ENCODE measurements at regions not wholly inside any gene's neighbourhood (a gene's known extent, or its start where the extent isn't known, plus 50 kb on each side); places are given as distances from the start of the nearest gene placed in this dataset.
"Not testable (repeated sequence)": the region's sequence is repeated elsewhere in the genome, so short reads cannot be mapped to it uniquely, and the experiment has no call there.

DNA sequence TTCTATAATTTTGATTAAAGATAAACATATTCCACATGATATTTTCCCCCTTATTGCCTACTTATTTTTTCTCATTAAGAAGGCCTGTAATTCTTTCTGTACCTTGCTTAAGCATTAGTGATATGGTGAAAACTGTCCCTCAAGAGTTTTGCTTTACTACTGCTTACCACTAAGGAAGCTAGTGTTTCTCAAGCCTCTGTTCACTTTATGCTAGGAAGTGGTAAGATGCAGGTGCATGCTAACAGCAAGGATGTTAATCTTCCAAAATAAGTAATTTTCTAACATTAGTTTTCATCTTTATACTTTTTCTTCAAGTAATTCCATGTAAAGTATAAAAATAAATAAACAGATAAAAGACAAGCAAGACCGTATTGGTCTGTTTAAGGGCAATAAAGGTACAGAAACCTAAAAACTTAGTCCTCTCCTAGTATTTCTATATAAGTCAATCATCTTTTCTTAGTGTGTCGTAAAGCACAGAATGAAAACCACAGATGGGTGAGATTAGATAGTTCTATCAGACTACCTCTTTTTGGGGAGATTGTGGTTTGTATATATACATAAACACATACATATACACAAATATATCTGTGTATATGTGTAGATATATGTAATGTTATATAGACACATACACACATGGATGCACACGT is 731.0 kb upstream of the CNTN5 start:
- H3K36me3 ChIP-seq (ENCODE audit: control insufficient read depth in 4 of 4, insufficient read depth in 4 of 4, low read length in 3 of 4), result no peaks in the 10 kb centered on the region
- DNase-seq, result peak in 2 of 3 donors; percentile 22 to 44
- no peaks in the 10 kb centered on the region for H3K27me3 ChIP-seq (replicated peaks in 2 of 5; ENCODE audit: control insufficient read depth in 4 of 5, insufficient read depth in 5 of 5, low read length in 4 of 5)
- no peak overlapping the region for H3K4me3 ChIP-seq (ENCODE audit: control insufficient read depth in 1 of 7, extremely low read depth in 1 of 7, insufficient read depth in 4 of 7, low read depth in 2 of 7, low read length in 6 of 7)
- ChIA-PET POLR2A (no interaction called here), CTCF (no interaction called here)
- H3K9me3 ChIP-seq (ENCODE audit: control extremely low read depth in 1 of 5, control insufficient read depth in 4 of 5, insufficient read depth in 2 of 5, low read depth in 1 of 5, low read length in 4 of 5), result no peaks in the 10 kb centered on the region
- H3K27ac ChIP-seq (ENCODE audit: insufficient read depth in 1 of 2, low read depth in 1 of 2, low read length in 2 of 2, poor library complexity in 1 of 2, severe bottlenecking in 2 of 2), result no peak overlapping the region
- peaks cover 0 to 9% (median 1%) of the 10 kb centered on the region in 4 experiments for H3K4me1 ChIP-seq (ENCODE audit: control extremely low read depth in 1 of 4, control insufficient read depth in 4 of 4, insufficient read depth in 4 of 4, low read length in 3 of 4)
- no CpG with 5 or more reads among the region's 3 CpGs for WGBS (ENCODE audit: insufficient coverage)

DNA sequence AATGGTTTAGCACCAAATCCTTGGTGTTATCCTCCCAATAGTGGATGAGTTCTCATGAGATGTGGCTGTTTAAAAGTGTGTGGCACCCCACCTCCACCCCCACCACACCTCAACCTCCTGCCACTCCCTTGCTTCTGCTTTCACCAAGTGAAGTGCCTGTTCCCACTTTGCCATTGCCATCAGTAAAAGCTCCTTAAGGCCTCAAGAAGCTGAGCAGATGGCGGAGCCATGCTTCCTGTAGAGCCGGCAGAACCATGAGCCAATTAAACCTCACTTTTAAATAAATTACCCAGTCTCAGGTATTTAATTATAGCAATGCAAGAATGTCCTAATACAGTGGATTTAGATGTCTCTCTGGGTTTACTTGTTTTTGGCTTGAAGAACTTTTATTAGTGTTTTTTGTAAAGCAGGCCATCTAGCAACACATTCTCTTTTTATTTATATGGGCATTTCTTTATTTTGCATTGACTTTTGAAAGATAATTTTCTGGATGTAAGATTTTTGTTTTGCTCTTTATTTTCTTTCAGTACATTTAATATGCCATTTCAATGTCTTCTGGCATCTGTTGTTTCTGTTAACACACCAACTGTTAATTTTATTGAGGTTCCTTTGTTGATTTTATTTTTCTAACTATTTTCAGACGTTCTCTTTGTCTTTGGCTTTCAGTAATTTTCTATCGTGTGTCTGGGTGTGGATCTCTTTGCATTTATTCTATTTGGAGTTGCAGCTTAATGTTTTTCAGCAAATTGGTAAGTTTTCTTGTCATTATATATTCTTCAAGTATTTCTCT is 724.5 kb upstream of the CNTN5 start:
- peak overlapping the region in 1 of 2 experiments; percentile 54 for H3K27ac ChIP-seq (ENCODE audit: insufficient read depth in 1 of 2, low read depth in 1 of 2, low read length in 2 of 2, poor library complexity in 1 of 2, severe bottlenecking in 2 of 2)
- no peaks in the 10 kb centered on the region for H3K9me3 ChIP-seq (ENCODE audit: control extremely low read depth in 1 of 5, control insufficient read depth in 4 of 5, insufficient read depth in 2 of 5, low read depth in 1 of 5, low read length in 4 of 5)
- WGBS (ENCODE audit: insufficient coverage), result no CpG with 5 or more reads among the region's 4 CpGs
- ChIA-PET CTCF (no interaction called here), POLR2A (no interaction called here)
- peak overlapping the region in 2 of 7 experiments; percentile 5 to 12 for H3K4me3 ChIP-seq (ENCODE audit: control insufficient read depth in 1 of 7, extremely low read depth in 1 of 7, insufficient read depth in 4 of 7, low read depth in 2 of 7, low read length in 6 of 7)
- no peaks in the 10 kb centered on the region for H3K27me3 ChIP-seq (replicated peaks in 2 of 5; ENCODE audit: control insufficient read depth in 4 of 5, insufficient read depth in 5 of 5, low read length in 4 of 5)
- peaks cover 4 to 26% (median 11%) of the 10 kb centered on the region in 4 experiments for H3K4me1 ChIP-seq (ENCODE audit: control extremely low read depth in 1 of 4, control insufficient read depth in 4 of 4, insufficient read depth in 4 of 4, low read length in 3 of 4)
- no peaks in the 10 kb centered on the region for H3K36me3 ChIP-seq (ENCODE audit: control insufficient read depth in 4 of 4, insufficient read depth in 4 of 4, low read length in 3 of 4)
- DNase-seq, result peak in 2 of 3 donors; percentile 6 to 9

DNA sequence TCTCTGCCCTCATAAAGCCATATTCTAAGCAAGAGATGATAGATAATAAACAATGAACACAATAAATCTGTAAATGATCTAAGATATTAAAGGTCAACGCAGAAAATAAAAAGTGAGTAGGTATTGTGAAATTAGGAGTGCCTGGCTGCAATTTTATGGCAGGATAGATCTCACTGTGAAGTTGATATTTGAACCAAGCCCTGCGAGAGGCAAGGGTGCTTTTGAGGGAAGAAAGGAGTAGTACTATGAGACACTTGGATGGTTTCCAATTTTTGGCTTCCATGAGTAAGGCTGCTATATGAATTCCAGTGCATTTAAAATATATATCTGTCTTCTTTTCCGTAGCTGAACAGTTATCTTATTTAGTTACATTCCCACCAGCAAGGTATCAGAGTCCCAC is 720.0 kb upstream of the CNTN5 start:
- ChIA-PET POLR2A (no interaction called here), CTCF (no interaction called here)
- Histone ChIP-seq H3K36me3 (ENCODE audit: control insufficient read depth in 4 of 4, insufficient read depth in 4 of 4, low read length in 3 of 4) (no peaks in the 10 kb centered on the region), H3K9me3 (ENCODE audit: control extremely low read depth in 1 of 5, control insufficient read depth in 4 of 5, insufficient read depth in 2 of 5, low read depth in 1 of 5, low read length in 4 of 5) (no peaks in the 10 kb centered on the region), H3K27ac (ENCODE audit: insufficient read depth in 1 of 2, low read depth in 1 of 2, low read length in 2 of 2, poor library complexity in 1 of 2, severe bottlenecking in 2 of 2) (no peak overlapping the region), H3K4me1 (ENCODE audit: control extremely low read depth in 1 of 4, control insufficient read depth in 4 of 4, insufficient read depth in 4 of 4, low read length in 3 of 4) (peaks cover 4 to 24% (median 11%) of the 10 kb centered on the region in 4 experiments), H3K27me3 (replicated peaks in 2 of 5; ENCODE audit: control insufficient read depth in 4 of 5, insufficient read depth in 5 of 5, low read length in 4 of 5) (no peaks in the 10 kb centered on the region), H3K4me3 (ENCODE audit: control insufficient read depth in 1 of 7, extremely low read depth in 1 of 7, insufficient read depth in 4 of 7, low read depth in 2 of 7, low read length in 6 of 7) (no peak overlapping the region)
- 100% methylated on average over 1 of the region's 3 CpGs for WGBS (ENCODE audit: insufficient coverage)
- no peak for DNase-seq

DNA sequence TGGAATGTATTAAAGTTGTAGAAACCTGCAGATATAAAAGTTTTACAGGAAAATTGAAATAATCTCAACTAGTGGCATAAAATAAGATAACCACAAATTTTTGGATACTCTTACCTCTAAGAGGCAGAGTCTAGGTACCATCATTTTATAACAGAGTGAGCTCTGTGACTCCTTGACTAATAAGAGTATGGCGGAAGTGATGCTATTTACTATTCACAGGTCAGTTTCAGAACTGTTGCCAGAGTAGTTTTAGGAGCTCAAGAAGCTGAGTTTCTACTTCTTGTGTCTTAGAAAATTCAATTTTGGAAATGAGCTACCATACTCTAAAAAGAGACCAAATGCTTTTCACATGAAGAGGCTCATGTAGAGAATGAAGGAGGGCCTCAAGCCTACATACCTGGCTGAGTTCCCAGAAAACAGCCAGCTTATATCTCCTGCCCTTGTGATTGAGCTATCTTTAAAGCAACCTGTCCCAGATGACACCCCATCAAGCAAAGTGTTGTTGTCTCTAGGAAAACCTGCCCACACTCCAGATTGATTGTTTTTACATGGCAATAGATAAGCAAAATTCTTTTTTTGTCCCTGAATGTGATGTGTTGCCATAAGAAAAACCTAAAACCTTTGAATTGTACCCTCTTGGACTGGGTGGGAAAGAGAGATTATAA is 712.8 kb upstream of the CNTN5 start:
- ChIA-PET POLR2A (no interaction called here), CTCF (interaction anchor here (0.8 kb wide), 1 partner anchor 10 kb away, joined by 3 read pairs; no protein-coding TSS in a partner anchor)
- Histone ChIP-seq H3K4me3 (ENCODE audit: control insufficient read depth in 1 of 7, extremely low read depth in 1 of 7, insufficient read depth in 4 of 7, low read depth in 2 of 7, low read length in 6 of 7) (no peak overlapping the region), H3K36me3 (ENCODE audit: control insufficient read depth in 4 of 4, insufficient read depth in 4 of 4, low read length in 3 of 4) (no peaks in the 10 kb centered on the region), H3K27me3 (replicated peaks in 2 of 5; ENCODE audit: control insufficient read depth in 4 of 5, insufficient read depth in 5 of 5, low read length in 4 of 5) (no peaks in the 10 kb centered on the region), H3K4me1 (ENCODE audit: control extremely low read depth in 1 of 4, control insufficient read depth in 4 of 4, insufficient read depth in 4 of 4, low read length in 3 of 4) (no peaks in the 10 kb centered on the region), H3K9me3 (ENCODE audit: control extremely low read depth in 1 of 5, control insufficient read depth in 4 of 5, insufficient read depth in 2 of 5, low read depth in 1 of 5, low read length in 4 of 5) (no peaks in the 10 kb centered on the region), H3K27ac (ENCODE audit: insufficient read depth in 1 of 2, low read depth in 1 of 2, low read length in 2 of 2, poor library complexity in 1 of 2, severe bottlenecking in 2 of 2) (no peak overlapping the region)
- no CpG with 5 or more reads among the region's 1 CpG for WGBS (ENCODE audit: insufficient coverage)
- no peak for DNase-seq

DNA sequence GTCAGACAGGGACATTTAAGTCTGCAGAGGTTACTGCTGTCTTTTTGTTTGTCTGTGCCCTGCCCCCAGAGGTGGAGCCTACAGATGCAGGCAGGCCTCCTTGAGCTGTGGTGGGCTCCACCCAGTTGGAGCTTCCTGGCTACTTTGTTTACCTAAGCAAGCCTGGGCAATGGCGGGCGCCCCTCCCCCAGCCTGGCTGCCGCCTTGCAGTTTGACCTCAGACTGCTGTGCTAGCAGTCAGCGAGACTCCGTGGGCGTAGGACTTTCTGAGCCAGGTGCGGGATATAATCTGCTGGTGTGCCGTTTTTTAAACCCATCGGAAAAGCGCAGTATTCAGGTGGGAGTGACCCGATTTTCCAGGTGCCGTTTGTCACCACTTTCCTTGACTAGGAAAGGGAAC is 690.4 kb upstream of the CNTN5 start:
- CTCF ChIA-PET; H3K27ac ChIP-seq (ENCODE audit: insufficient read depth in 1 of 2, low read depth in 1 of 2, low read length in 2 of 2, poor library complexity in 1 of 2, severe bottlenecking in 2 of 2); DNase-seq; H3K36me3 ChIP-seq (ENCODE audit: control insufficient read depth in 4 of 4, insufficient read depth in 4 of 4, low read length in 3 of 4); POLR2A ChIA-PET; H3K9me3 ChIP-seq (ENCODE audit: control extremely low read depth in 1 of 5, control insufficient read depth in 4 of 5, insufficient read depth in 2 of 5, low read depth in 1 of 5, low read length in 4 of 5); H3K27me3 ChIP-seq (replicated peaks in 2 of 5; ENCODE audit: control insufficient read depth in 4 of 5, insufficient read depth in 5 of 5, low read length in 4 of 5); H3K4me3 ChIP-seq (ENCODE audit: control insufficient read depth in 1 of 7, extremely low read depth in 1 of 7, insufficient read depth in 4 of 7, low read depth in 2 of 7, low read length in 6 of 7); H3K4me1 ChIP-seq (ENCODE audit: control extremely low read depth in 1 of 4, control insufficient read depth in 4 of 4, insufficient read depth in 4 of 4, low read length in 3 of 4): not testable (repeated sequence)
- 85% methylated on average over 8 of the region's 12 CpGs for WGBS (ENCODE audit: insufficient coverage)

DNA sequence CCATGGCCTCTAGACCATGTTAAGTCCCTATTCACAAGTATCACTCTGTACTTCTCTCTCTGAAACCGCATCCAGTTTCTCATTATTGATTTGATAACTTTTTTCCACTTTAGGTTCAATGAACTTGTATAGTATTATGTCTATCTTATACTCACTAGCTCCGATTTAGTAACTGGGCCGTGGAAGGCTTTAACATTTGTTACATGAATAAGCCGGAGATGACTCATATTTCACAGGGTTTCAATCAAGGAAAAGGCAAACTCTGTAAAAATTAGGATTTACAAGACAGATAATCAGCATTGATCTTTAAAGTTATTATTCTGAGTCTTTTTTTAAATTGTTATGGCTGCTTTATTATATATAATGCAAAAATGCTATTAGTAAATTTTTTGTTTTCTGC is 662.2 kb upstream of the CNTN5 start:
- H3K4me1 ChIP-seq (ENCODE audit: control extremely low read depth in 1 of 4, control insufficient read depth in 4 of 4, insufficient read depth in 4 of 4, low read length in 3 of 4), result no peaks in the 10 kb centered on the region
- no peaks in the 10 kb centered on the region for H3K27me3 ChIP-seq (replicated peaks in 2 of 5; ENCODE audit: control insufficient read depth in 4 of 5, insufficient read depth in 5 of 5, low read length in 4 of 5)
- whole genome bisulfite sequencing (ENCODE audit: insufficient coverage), result no CpG with 5 or more reads among the region's 4 CpGs
- H3K27ac ChIP-seq (ENCODE audit: insufficient read depth in 1 of 2, low read depth in 1 of 2, low read length in 2 of 2, poor library complexity in 1 of 2, severe bottlenecking in 2 of 2), result no peak overlapping the region
- H3K36me3 ChIP-seq (ENCODE audit: control insufficient read depth in 4 of 4, insufficient read depth in 4 of 4, low read length in 3 of 4), result no peaks in the 10 kb centered on the region
- ChIA-PET CTCF (no interaction called here), POLR2A (no interaction called here)
- no peaks in the 10 kb centered on the region for H3K9me3 ChIP-seq (ENCODE audit: control extremely low read depth in 1 of 5, control insufficient read depth in 4 of 5, insufficient read depth in 2 of 5, low read depth in 1 of 5, low read length in 4 of 5)
- no peak overlapping the region for H3K4me3 ChIP-seq (ENCODE audit: control insufficient read depth in 1 of 7, extremely low read depth in 1 of 7, insufficient read depth in 4 of 7, low read depth in 2 of 7, low read length in 6 of 7)
- DNase-seq, result no peak

DNA sequence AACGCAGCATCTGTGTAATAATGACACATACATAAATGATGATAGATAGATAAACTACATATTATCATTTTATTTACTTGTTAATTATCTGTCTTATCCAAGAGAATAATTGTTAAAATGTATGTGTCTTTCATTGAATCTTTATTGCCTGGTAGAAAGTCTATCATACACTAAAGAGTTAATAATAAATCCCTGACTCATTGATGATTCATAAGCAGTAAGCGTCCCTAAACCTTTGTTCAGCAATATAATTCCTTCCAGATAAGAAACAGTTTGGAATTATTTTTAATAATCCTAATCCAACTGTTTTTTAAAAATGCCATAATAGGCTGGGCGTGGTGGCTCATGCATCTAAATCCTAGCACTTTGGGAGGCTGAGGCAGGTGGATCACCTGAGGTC is 655.6 kb upstream of the CNTN5 start:
- Histone ChIP-seq H3K4me3 (ENCODE audit: control insufficient read depth in 1 of 7, extremely low read depth in 1 of 7, insufficient read depth in 4 of 7, low read depth in 2 of 7, low read length in 6 of 7) (no peak overlapping the region), H3K4me1 (ENCODE audit: control extremely low read depth in 1 of 4, control insufficient read depth in 4 of 4, insufficient read depth in 4 of 4, low read length in 3 of 4) (no peaks in the 10 kb centered on the region), H3K27ac (ENCODE audit: insufficient read depth in 1 of 2, low read depth in 1 of 2, low read length in 2 of 2, poor library complexity in 1 of 2, severe bottlenecking in 2 of 2) (no peak overlapping the region), H3K9me3 (ENCODE audit: control extremely low read depth in 1 of 5, control insufficient read depth in 4 of 5, insufficient read depth in 2 of 5, low read depth in 1 of 5, low read length in 4 of 5) (no peaks in the 10 kb centered on the region), H3K36me3 (ENCODE audit: control insufficient read depth in 4 of 4, insufficient read depth in 4 of 4, low read length in 3 of 4) (no peaks in the 10 kb centered on the region), H3K27me3 (replicated peaks in 2 of 5; ENCODE audit: control insufficient read depth in 4 of 5, insufficient read depth in 5 of 5, low read length in 4 of 5) (no peaks in the 10 kb centered on the region)
- ChIA-PET CTCF (no interaction called here), POLR2A (no interaction called here)
- WGBS (ENCODE audit: insufficient coverage), result 100% methylated on average over 1 of the region's 3 CpGs
- DNase-seq, result no peak

All from common myeloid progenitor, CD34-positive (primary cell).